DMS153 treated with DMSO at 0.1 percent for 48 hours (cell line): ENCODE measurements at regions not wholly inside any gene's neighbourhood (a gene's known extent, or its start where the extent isn't known, plus 50 kb on each side); places are given as distances from the start of the nearest gene placed in this dataset.

Experiments used
- DNase-seq: peaks from one replicate; lab custom pipeline; 2025; ENCODE audit not compliant: unreplicated experiment; lab: John Stamatoyannopoulos, UW

GRCh38 chr10:84996580-84996979 lies 668.2 kb downstream of the CCSER2 start:
- DNase-seq = no peak

DNA sequence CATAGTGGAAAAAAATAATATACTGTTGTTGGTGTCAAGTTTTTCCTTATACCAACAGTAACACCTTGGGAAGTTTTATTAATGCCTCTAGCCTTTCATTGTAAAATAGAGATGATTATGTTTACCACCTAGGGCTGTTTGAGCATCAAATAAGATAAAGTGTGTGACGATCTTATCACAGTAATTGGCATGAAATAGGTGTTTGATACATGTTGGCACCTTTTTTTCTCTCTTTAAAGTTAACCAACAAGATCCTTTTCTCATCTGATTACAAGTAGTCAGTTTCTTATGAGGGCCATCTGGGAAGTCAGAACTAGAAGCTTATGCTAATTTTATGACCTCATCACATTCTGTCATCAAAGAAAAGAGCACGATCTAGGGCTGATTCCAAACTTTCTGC lies 669.5 kb downstream of the CCSER2 start:
- no peak for DNase-seq

- DNase-seq = no peak
These were observed 671.5 kb downstream of the CCSER2 start for GRCh38 chr10:84999929-85000328.

- no peak for DNase-seq
These were observed 674.7 kb downstream of the CCSER2 start for GRCh38 chr10:85003083-85003482.

DNA sequence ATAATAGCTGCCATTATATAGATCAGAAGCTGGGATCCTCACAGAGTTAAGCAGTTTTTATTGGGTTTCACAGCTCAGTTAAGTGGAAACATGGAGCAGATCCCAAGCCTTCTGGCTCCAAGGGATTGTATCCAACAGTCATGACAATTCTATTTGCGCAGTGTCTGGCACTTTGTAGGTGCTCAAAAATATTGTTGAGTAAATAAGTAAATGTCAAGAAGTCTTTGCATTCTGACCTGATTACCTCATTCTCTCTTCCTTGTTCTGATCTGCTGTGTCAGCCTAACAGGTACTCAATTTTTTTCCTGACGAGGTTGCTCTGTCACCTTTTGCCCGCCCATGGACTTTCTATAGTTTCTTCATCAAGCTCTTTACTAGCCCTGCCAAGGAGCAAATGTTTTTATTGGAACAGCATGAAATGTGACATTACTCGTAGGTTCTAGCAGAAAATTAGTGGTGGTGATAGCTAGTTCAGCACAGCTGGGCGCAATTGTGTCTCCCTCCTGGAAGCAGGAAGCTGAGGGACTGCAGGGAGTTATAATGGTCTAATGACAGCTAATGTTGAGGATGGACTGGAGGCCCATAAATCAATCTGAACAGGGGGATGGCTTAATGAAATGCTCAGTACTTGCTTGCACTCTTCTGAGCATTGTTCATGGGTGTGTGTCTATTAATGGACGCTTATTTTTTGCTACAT lies 680.2 kb downstream of the CCSER2 start:
- peak; percentile 43 for DNase-seq

DNA sequence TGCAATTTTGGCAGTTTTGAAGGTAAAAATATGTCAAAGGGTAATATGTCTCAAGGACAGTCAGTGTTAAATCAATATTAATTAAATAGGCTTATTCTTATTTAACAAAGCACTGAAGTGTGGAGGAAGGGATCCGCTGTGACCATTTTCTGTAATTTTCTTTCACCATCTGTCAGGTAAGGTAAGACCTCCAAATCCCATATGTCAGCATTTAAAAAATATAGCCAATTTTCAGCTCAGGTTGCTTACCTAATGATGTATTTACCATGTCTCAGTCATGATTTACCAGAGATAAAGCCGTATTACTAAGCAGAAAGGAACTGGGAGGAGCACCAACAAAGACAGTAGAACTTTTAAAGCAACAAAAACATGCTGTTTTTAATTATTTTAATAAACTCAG lies 683.9 kb downstream of the CCSER2 start:
- no peak for DNase-seq

GRCh38 chr10:85026878-85027467 lies 698.6 kb downstream of the CCSER2 start:
- DNase-seq = no peak

- DNase-seq = no peak
These were observed 704.6 kb downstream of the CCSER2 start for GRCh38 chr10:85032981-85033380.

GRCh38 chr10:85036661-85037060 lies 708.3 kb downstream of the CCSER2 start:
- no peak for DNase-seq

- DNase-seq = no peak
These were observed 710.9 kb downstream of the CCSER2 start for GRCh38 chr10:85039311-85039710.

DNA sequence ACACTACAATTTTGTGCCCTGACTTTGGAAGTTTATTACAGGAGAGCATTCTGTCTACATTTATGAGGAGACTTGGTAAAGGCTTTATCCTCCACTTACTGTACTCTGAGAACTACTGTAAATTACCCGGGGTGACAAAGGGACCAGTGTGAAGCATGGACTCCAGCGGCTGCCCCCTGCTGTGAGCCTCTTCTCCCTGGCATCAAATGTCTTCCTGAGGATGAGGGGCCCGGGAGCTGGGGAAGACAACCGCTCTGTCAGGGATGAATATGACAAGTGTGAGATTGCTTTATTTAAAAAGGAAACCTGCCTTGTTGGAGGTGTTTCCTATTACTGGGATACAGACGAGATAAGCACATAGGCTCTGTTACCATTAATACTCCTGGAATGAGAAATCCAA lies 714.8 kb downstream of the CCSER2 start:
- peak; percentile 54 for DNase-seq

- no peak for DNase-seq
These were observed 716.7 kb downstream of the CCSER2 start for GRCh38 chr10:85045046-85045445.

GRCh38 chr10:85047170-85047834 lies 718.9 kb downstream of the CCSER2 start:
- DNase-seq = no peak

DNA sequence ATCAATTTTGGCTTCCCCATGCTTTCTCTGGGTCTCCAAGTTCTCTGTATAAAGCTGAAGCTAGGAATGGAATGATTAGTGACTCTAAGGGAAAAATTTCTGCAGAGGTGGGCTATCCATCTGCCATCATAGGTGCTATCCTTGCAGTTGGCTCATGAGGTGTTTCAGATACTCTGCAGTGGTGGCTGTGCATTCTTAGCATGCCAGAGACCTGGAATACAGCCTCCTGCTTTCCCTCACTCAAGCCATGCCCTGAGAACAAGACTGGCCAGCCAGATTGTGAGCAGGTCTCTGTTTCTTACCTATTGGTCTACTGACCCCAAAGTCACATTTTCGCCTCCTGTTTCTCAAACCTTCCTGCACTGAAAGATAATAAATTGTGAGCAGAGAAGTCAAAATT lies 719.6 kb downstream of the CCSER2 start:
- DNase-seq = no peak

DNA sequence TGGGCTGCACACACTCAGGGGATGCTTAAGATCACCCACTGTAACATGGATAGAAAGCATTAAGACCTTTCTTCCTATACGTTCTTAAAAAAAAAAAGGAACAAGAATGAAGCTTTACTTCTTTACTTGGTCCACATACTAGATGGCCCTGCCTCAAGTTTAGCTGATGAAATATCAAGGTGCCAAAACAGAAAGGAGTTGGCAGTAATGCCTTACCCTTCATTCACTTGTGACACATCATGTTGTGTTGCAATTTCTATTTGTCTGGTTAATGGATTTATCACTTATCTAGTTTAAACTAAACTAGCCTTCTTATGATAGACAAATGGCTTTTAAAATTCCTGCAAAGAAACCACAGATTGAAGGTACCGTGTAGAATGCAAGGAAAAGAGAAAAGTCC lies 720.3 kb downstream of the CCSER2 start:
- no peak for DNase-seq

- no peak for DNase-seq
These were observed 732.6 kb downstream of the CCSER2 start for GRCh38 chr10:85060944-85061343.

GRCh38 chr10:85061401-85061800 lies 733.0 kb downstream of the CCSER2 start:
- no peak for DNase-seq

GRCh38 chr10:85067955-85068354 lies 739.6 kb downstream of the CCSER2 start:
- DNase-seq = no peak

DNA sequence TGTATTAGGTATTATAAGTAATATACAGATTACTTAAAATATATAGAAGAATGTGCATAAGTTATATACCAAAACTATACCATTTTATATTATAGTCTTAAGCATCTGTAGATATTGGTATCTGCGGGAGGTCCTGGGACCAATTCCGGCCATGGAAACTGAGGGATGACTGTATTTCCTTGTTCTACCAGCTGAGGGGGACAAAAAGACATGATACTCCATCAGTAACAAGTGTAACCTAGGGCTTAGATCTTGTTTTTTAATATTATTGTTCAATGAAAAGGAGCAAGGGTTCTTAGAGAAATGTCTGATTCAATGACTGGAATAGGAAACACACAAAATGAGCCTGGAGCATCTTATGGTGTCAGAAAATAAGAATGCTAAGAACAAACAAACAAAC lies 752.5 kb downstream of the CCSER2 start:
- DNase-seq = no peak

DNA sequence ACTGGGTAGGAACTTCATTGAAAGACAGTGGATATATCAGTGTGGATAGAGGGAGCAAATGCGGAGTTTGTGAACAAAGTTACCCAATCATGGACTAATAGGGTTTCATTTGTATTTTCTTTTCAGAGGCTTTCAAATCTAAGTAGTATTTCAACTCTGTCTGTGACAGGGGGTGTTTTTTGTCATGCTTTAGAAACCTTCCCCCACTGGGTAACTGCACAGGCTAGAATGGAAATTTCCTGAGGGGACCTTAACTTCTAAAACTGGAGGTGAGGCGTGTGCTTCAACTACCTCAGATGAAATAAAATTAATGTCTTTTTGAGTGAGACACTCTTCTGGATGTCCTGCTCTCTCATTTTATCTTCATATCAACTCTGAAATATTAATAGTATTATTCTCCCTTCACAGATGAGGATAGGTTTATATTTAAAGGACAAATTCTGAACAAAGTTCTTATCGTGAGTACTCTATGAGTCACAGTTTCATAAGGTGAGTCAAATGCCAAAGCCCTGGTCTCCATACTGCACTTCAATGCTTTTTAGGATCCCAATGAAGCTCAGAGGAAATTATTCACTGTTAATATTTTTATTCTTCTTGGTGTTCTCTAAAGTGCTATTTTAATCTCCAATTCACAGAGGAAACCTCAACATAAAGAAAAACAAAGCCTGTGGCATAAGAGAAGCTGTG lies 770.6 kb downstream of the CCSER2 start:
- no peak for DNase-seq

- DNase-seq = no peak
These were observed 772.1 kb downstream of the CCSER2 start for GRCh38 chr10:85100495-85100894.
